LNCaP clone FGC (cell line): ENCODE measurements at regions not wholly inside any gene's neighbourhood (a gene's known extent, or its start where the extent isn't known, plus 50 kb on each side); places are given as distances from the start of the nearest gene placed in this dataset.

Experiments
- DNase-seq: peaks from one replicate; pipeline ENCODE4 v3.0.0-alpha.2; 2011; ENCODE audit warnings: low read depth
- H3K4me3 ChIP-seq: 2 replicates; pipeline ENCODE4 v1.5.1; 2011; ENCODE audit warnings: mild to moderate bottlenecking, low read depth, low read length, control low read depth
- CTCF ChIP-seq: IDR thresholded peaks from 2 replicates; pipeline ENCODE4 v1.5.1; 2012; ENCODE audit warnings: mild to moderate bottlenecking; ENCODE audit not compliant: control insufficient read depth, insufficient read depth; ENCODE audit errors: extremely low read depth

- DNase-seq = no peak
- TF ChIP-seq CTCF = no peak
- no peak overlapping the region for H3K4me3 ChIP-seq
Measured at GRCh38 chr4:129446074-129446473, 350.1 kb downstream of the C4orf33 start.

GRCh38 chr4:129453524-129454200 is 357.7 kb downstream of the C4orf33 start:
- DNase-seq = no peak
- TF ChIP-seq CTCF = no peak
- no peak overlapping the region for H3K4me3 ChIP-seq

- no peak overlapping the region for H3K4me3 ChIP-seq
- no peak for TF ChIP-seq CTCF
- no peak for DNase-seq
Measured at GRCh38 chr4:129455482-129455881, 359.5 kb downstream of the C4orf33 start.

- TF ChIP-seq CTCF = no peak
- DNase-seq = no peak
- H3K4me3 ChIP-seq = no peak overlapping the region
Measured at GRCh38 chr4:129468624-129469023, 372.7 kb downstream of the C4orf33 start.

- no peak for TF ChIP-seq CTCF
- DNase-seq = no peak
- H3K4me3 ChIP-seq = no peak overlapping the region
Measured at GRCh38 chr4:129474698-129475097, 378.7 kb downstream of the C4orf33 start.

- TF ChIP-seq CTCF = no peak
- DNase-seq = no peak
- no peak overlapping the region for H3K4me3 ChIP-seq
Measured at GRCh38 chr4:129481107-129481506, 385.2 kb downstream of the C4orf33 start.

GRCh38 chr4:129488427-129488826 is 392.5 kb downstream of the C4orf33 start:
- DNase-seq = no peak
- TF ChIP-seq CTCF = no peak
- no peak overlapping the region for H3K4me3 ChIP-seq
